SKM-1 (cell line): ENCODE measurements at regions not wholly inside any gene's neighbourhood (a gene's known extent, or its start where the extent isn't known, plus 50 kb on each side); places are given as distances from the start of the nearest gene placed in this dataset.

ENCODE experiments used
- DNase-seq: peaks from one replicate; lab custom pipeline; 2025; ENCODE audit not compliant: unreplicated experiment; lab: John Stamatoyannopoulos, UW

GRCh38 chr11:109093354-109093753, 328.6 kb upstream of the C11orf87 start:
- no peak for DNase-seq

DNA sequence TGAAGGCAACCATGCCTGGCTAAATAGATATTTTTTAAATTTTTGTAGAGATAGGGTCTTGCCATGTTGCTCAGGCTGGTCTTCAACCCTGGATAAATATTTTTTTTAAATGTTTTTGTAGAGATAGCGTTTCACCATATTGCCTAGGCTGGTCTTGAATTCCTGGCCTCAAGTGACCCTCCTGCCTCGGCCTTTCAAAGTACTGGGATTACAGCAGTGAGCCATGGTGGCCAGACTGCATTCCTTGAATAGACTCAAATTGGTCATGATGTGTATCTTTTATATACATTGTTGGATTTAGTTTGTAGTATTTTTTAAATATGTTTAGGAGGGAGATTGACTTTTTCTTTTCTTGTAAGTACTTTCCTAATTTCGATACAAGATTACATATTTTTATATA, 325.7 kb upstream of the C11orf87 start:
- DNase-seq, result no peak

DNA sequence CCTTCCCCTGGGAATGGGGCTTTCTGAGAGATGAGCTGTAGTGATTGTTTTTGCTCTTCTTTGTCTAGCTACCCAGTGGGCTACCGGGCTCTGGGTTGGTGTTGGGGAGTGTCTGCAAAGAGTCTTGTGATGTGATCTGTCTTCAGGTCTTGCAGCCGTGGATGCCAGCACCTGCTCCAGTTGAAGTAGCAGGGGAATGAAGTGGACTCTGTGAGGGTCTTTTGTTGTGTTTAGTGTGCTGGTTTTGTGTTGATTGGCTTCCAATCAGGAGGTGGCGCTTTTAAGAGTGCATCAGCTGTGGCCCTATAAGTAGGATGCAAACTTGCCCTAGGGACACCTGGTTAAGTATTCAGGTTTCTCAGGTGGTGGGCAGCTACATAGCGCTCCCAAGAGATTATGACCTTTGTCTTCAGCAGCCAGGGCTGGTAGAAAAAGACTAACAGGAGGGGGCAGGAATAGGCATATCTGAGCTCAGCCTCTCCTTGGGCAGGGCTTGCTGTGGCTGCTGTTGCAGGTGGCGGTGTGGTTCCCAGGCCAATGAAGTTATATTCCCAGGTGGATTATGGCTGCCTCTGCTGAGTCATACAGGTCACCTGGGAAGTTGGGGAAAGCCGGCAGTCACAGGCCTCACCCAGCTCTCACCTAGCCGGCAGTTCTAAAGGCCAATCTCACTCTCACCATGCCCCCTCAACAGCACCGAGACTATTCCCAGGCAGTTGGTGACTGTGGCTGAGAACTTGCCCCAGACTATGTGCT, 315.7 kb upstream of the C11orf87 start:
- no peak for DNase-seq

- no peak for DNase-seq
These were observed 312.8 kb upstream of the C11orf87 start for GRCh38 chr11:109109150-109109549.

- no peak for DNase-seq
These were observed 312.2 kb upstream of the C11orf87 start for GRCh38 chr11:109109571-109110315.

DNA sequence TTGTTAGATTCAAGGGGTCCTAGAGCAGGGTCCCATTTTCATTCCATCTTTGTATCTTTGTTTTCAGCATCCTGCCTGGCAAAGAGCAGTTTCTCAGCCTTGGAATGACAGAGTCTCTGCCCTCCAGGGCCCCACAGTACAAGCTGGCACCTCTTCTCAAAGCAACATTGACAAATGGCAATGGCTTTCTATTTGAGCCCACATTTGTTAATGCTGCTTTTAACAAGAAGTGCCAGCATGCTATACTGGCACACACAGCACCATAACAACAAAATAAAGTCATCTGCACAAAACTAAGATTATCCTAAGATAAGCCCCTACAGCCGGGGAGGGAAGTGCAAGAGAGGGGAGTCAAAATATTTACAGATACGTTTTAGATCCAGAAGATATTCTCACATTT, 309.7 kb upstream of the C11orf87 start:
- DNase-seq, result no peak

DNA sequence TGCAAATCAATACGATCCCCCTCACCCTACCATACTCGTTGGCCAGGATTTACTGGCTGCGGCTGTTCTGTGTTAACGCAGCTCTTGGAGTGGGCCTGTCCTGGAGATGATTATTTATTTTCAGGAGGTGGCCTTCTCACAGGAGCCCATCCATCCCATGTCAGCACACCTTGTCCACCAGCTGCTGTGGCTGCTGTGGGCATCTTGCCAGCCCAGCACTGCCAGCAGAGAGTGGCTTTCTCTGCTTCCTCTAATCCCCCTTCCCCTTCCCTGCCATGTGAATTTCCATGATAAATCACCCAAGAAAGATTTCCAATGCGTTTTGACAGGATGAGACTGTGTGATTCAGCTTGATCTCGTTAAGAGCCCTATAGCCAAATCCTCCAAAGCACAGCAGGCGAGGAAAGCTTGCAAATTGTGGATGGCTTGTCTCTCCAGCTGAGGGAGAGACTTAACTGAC, 309.1 kb upstream of the C11orf87 start:
- no peak for DNase-seq

- DNase-seq, result no peak
These were observed 301.6 kb upstream of the C11orf87 start for GRCh38 chr11:109120341-109120740.

DNA sequence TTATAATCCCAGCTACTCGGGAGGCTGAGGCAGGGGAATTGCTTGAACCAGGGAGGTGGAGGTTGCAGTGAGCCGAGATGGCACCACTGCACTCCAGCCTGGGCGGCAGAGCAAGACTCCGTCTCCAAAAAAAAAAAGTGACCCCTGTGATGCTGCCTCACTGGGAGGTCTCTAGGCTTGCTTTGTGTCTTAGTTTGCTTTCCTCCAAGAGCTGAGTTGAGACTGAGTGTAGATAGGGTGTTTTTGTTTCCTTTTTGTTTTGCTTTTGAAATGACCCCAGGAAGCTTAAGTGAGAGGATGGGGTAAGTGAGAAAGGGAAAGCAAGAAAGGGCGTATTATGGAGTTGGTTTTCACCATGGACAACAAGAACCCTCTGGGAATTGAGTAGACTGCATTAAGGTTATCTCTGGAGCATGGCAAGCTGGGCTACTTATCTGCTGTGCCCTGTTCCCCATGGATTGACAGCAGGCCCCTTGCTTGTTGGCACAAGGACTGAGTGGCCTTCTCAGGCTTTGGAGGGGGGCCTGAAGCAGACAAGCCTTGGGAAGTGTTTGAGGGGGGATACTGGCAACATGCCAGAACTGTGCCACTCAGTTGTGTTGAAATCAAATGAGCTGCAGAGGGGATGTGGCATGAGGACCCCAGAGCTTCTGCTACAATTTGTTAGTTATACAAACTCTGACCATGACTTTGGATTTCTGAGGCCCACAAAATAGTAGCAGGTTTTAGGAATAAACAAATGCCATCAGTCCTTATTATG, 300.6 kb upstream of the C11orf87 start:
- no peak for DNase-seq

DNA sequence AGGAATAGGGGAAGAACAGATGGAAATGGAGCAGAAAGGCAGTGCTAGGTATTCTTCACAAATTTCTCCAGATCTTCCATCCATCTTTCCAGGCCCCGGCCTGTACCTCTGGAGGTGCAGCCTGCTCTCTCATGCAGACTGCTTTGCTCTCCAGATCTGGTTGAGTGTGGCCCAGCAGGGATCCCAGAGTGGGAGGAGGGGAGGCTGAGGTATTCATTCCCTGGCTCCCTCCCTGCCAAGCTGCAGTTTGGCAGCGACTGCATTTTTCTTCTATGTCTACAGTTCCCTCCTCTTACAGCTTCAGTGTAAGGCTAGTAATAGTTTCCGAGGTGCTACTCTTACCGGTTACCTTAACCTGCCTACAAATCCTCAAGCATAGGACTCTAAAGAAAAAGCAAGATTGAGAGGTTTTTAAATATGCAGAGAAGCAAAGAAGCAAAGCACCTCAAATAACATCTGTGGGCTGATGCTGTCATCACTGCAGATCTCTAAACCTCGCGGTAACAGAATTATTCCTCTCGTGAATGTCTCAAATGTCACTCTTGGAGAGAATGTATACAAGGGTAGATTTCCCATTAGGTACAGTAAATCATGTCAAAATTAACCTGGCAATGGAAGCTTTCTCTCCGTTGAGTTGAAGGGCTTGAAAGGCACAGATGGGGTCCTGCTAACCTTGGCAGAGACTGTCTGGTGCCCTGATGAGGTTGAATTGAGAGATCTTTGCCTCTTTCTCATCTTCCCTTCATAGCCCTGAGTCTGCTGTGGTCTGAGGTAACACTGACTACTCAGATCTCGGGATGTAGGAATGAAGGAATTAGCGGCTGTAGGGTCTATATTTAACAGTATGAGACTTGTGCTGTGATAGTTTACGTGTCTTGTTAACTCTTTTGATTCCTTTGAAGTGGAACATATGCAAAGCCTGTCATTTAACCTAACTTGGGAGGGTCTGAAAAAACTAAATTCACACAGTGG, 297.9 kb upstream of the C11orf87 start:
- DNase-seq, result no peak

DNA sequence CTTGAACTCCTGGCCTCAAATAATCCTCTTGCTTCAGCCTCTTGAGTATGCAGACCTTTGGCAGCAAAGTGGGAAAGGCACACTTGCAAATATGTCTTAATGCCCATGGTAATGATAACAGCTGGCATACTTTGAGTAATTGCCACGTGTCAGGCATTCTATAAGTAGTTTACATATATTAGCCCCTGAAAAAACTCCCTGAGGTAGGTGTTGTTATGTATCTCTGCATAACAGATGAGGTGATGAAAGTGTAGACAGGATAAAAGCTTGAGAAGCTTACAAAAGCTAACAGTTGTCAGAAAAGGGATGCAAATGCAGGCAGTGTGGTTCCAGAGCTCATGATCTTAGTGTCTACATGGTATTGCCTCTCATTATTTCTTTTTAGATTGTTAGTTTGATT, 291.1 kb upstream of the C11orf87 start:
- DNase-seq, result no peak

DNA sequence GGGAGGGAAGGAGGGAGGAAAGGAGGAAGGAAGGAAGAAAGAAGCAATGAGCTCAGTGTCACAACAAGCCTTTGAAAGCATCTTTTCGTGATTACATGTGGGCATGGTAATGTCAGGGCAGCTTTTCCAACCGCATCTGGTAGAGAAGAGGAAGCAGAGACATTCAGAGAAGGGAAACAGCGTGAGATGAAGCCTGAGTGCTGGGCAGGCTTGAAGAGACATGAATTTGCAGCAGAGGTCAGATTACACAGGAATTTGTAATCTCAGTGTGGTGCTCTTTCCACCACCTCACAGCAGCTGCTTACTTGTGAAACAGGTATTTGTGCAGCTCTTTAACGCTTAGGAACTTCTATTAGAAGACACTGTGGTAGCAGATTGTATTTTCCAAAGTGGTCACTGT, 289.5 kb upstream of the C11orf87 start:
- peak; percentile 77 for DNase-seq

DNA sequence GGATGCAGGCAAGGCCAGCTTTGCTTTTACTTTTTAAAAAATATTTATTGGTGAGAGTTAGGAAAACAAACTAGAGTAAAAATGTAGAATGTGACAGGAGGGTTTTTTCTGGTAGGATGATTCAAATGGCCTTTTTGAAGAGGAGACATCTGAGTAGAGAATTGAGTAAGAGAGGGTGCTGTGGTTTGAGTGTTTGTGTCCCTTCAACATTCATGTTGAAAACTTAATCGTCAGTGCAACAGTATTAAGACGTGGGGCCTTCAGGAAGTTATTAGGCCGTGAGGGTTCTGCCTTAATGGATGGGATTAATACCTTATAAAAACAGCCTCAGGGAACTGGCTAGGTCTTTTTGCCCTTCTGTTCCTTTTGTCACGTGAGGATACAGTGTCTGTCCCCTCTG, 288.8 kb upstream of the C11orf87 start:
- DNase-seq, result no peak

- DNase-seq, result no peak
These were observed 286.4 kb upstream of the C11orf87 start for GRCh38 chr11:109135627-109136026.

DNA sequence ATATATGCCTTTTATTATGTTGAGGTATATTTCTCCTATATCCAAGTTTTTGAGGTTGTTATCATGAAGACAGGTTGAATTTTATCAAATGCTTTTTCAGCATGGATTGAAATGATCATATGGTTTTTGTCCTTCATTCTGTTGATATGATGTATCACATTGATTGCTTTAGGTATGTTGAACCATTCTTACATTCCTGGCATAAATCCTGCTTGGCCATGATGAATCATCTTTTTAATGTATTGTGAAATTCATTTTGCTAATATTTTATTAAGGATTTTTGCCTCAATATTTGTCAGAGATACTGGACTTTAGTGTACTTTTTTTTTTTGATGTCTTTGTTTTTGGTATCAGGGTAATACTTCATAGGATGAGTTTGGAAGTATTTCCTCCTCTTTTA, 283.8 kb upstream of the C11orf87 start:
- no peak for DNase-seq

DNA sequence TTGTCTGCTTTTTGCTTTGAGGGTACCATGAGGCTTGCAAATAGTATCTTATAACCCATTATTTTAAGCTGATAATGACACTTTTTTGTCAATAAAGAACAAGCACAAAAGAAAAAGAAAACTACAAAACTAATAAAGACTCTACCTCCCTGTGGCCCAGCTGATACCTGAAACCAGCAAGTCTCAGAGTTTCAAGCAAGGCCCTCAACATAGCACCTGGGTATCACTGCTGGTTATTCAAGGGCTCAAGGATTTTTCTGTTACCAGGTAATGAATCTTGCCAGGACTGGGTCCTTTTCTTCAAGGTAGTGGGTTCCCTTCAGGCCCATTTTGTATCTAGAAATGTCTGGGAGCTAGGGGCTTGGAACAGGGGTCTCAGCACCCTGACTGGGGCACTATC, 281.6 kb upstream of the C11orf87 start:
- DNase-seq, result no peak

DNA sequence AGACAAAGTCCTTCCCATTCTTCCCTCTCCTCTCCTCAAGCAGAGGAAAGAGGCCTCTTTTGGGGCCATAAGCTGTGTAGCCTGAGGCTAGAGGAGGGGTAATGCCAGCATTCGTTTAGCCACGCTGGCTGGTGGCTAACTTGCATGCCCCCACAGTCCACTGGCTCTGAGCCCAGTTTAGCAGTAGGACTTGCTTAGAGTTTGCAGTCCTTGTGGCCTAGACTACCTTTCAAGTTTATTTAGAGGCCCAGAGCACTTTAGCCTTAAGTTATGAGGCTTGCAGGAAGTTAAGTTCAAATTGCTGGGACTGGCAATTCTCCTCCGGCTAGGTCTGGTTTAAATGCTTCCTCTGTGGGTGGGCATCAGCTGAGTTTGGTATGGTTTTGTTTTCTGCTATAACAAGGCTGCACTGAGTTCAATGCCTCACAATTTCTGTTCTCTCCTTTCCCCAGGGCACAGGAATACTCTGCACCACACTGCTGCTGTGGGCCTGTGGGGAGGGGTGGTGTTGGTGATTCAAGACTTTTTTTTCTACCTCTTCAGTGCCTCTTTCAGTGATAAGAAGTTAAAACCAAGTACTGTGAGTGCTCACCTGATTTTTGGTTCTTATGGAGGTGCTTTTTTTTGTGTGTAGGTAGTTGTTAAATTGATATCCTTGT, 281.0 kb upstream of the C11orf87 start:
- no peak for DNase-seq

GRCh38 chr11:109145287-109145686, 276.7 kb upstream of the C11orf87 start:
- no peak for DNase-seq

DNA sequence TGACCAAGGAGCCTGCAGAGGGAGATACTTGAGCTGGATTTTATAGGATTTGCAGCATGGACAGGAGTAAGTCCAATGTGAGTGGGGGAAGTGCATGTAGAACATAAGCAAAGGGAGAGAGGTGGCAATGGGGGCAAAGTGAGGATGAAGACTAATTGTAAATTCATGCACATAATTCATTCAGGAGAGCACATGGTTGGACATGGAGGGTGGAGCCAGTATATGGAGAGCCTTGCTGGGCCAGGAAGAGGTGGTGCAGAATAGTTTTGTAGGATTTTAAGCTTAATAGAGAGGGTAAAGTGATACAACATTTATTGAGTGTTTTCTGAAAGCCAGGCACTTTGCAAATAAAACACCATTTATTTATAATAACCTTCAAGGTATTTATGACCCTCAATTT, 274.3 kb upstream of the C11orf87 start:
- no peak for DNase-seq

DNA sequence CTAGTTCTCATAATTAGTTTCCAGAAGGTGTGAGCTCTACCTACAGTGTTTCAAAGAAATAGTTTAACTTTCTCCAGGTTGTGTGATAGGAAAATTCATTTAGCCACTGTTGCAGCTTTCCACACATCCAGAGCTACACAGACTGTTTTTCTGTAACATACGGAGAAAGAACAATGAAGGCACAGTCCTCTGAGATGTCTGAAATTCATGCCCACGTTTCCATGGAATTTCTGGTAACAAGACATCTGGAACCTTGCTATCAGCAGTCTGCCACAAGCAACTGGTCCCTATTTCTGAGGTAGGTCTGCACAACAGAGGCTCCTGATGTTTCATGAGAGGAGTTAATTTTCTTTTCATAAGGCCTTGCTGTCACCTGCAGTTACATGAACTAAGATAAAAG, 273.3 kb upstream of the C11orf87 start:
- DNase-seq, result no peak
